A673 (cell line): ENCODE measurements at regions not wholly inside any gene's neighbourhood (a gene's known extent, or its start where the extent isn't known, plus 50 kb on each side); places are given as distances from the start of the nearest gene placed in this dataset.

Experiments used
- CTCF ChIP-seq: fragments of 300-800, 200-600 bp; sonication (generic); conservative IDR thresholded peaks from 2 replicates; pipeline ENCODE4 v1.5.1; 2017; ENCODE audit warnings: low read depth, mild to moderate bottlenecking, antibody characterized with exemption, low read length, moderate library complexity, mixed read lengths
- EZH2 ChIP-seq: fragments of 200-600 bp; sonication (generic); IDR thresholded peaks from 2 replicates; pipeline ENCODE4 v1.6.1; 2017; ENCODE audit warnings: borderline replicate concordance, low read depth, mild to moderate bottlenecking, mixed read lengths, antibody characterized with exemption, low read length; ENCODE audit not compliant: poor library complexity, severe bottlenecking

DNA sequence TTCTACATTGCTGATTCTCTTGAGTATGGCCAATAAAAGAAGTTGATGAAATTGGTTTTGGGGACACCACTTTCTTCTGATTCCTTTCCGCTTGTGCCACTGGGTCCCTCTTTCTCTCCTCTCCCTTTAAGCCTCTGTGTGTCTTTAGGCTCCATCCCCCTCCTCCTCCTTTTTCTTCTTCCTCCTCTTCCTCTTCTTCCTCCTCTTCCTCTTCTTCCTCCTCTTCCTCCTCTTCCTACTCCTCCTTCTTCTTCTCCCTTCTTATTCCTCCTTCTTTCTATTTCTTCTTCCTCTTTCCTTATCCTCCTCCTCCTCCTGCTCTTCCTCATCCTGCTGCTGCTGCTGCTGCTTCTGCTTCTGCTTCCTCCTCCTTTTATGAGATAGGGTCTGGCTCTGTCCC is 93.7 kb downstream of the CHD9NB start:
- TF ChIP-seq CTCF (no peak), EZH2 (no peak)
